Thyroid gland (tissue), 4 donors: ENCODE measurements at regions not wholly inside any gene's neighbourhood (a gene's known extent, or its start where the extent isn't known, plus 50 kb on each side); places are given as distances from the start of the nearest gene placed in this dataset.

Experiments used
- DNase-seq, 2 donors: peaks; one replicate each; pipeline ENCODE4 v3.0.0-alpha.2; 2019
- H3K27ac ChIP-seq, 3 donors: fragments of 200-600 bp; sonication (generic); 1 replicate in 2 of 3; 2 replicates in 1 of 3; pipeline ENCODE4 v1.5.1; 2016 to 2019; ENCODE audit warnings: mild to moderate bottlenecking in 1 of 3, moderate library complexity in 1 of 3
- H3K27me3 ChIP-seq: fragments of 200-600 bp; sonication (generic); one replicate; pipeline ENCODE4 v1.5.1; 2019
- H3K36me3 ChIP-seq, 2 donors: fragments of 200-600 bp; sonication (generic); one replicate each; pipeline ENCODE4 v1.5.1; 2016 to 2019
- H3K4me1 ChIP-seq, 2 donors: fragments of 200-600 bp; sonication (generic); one replicate each; pipeline ENCODE4 v1.5.1; 2017 to 2019
- H3K4me3 ChIP-seq, 3 donors: fragments of 200-600 bp; sonication (generic); replicated peaks in 1 of 3; 1 replicate in 2 of 3; 2 replicates in 1 of 3; pipeline ENCODE4 v1.5.1; 2016; ENCODE audit warnings: mild to moderate bottlenecking in 1 of 3
- H3K9me3 ChIP-seq: fragments of 200-600 bp; sonication (generic); one replicate; pipeline ENCODE4 v1.5.1; 2017
- CTCF ChIP-seq, 6 experiments: fragments of 200-600 bp in 3 of 6; fragments of 450-650 bp in 3 of 6; sonication (generic) in 3 of 6; IDR thresholded peaks; one replicate each; pipeline ENCODE4 v1.5.1; 2016 to 2019; ENCODE audit warnings: antibody characterized with exemption in 6 of 6, mild to moderate bottlenecking in 2 of 6, inconsistent platforms in 1 of 6, moderate library complexity in 1 of 6
- POLR2A ChIP-seq, 2 donors: fragments of 450-650 bp; IDR thresholded peaks; one replicate each; pipeline ENCODE4 v1.6.1; 2017; ENCODE audit warnings: antibody characterized with exemption in 2 of 2, mild to moderate bottlenecking in 2 of 2, moderate library complexity in 1 of 2
- WGBS, 2 donors: methylation state at CpG; one replicate each; pipeline ENCODE4 v1.1.5; 2017; 5-methylcytosine and 5-hydroxymethylcytosine counted together
- intact Hi-C: fragments of 100-400 bp; cut with DNase I; formaldehyde crosslinking; loops from one replicate; pipeline ENCODE4 v1.15.1; 2023

GRCh38 chr2:13533524-13533922, 816.8 kb downstream of the TRIB2 start:
- H3K27ac ChIP-seq, result no peak overlapping the region
- H3K36me3 ChIP-seq, result no peaks in the 10 kb centered on the region
- DNase-seq, result no peak
- H3K4me1 ChIP-seq, result no peaks in the 10 kb centered on the region
- 91% methylated on average over 2 of the region's 2 CpGs for WGBS, 2 donors
- intact Hi-C loops, result no loop called here
- no peaks in the 10 kb centered on the region for H3K9me3 ChIP-seq
- H3K4me3 ChIP-seq, result no peak overlapping the region
- no peaks in the 10 kb centered on the region for H3K27me3 ChIP-seq
- TF ChIP-seq POLR2A (IDR thresholded peaks at IDR 0.05), result no peak
- TF ChIP-seq CTCF (IDR thresholded peaks at IDR 0.05), result no peak

GRCh38 chr2:13536941-13537340, 820.2 kb downstream of the TRIB2 start:
- Histone ChIP-seq H3K4me1 (no peaks in the 10 kb centered on the region), H3K36me3 (no peaks in the 10 kb centered on the region), H3K27ac (no peak overlapping the region), H3K27me3 (no peaks in the 10 kb centered on the region), H3K4me3 (no peak overlapping the region), H3K9me3 (no peaks in the 10 kb centered on the region)
- DNase-seq, result no peak
- TF ChIP-seq CTCF (IDR thresholded peaks at IDR 0.05), result no peak
- TF ChIP-seq POLR2A (IDR thresholded peaks at IDR 0.05), result no peak
- 61 to 84% methylated on average over 6 of the region's 6 CpGs for WGBS, 2 donors
- intact Hi-C loops, result no loop called here

- no peaks in the 10 kb centered on the region for H3K27me3 ChIP-seq
- WGBS, 2 donors, result 80 to 81% methylated on average over 9 of the region's 9 CpGs
- H3K9me3 ChIP-seq, result no peaks in the 10 kb centered on the region
- no peak overlapping the region for H3K27ac ChIP-seq
- intact Hi-C loops, result no loop called here
- no peaks in the 10 kb centered on the region for H3K4me1 ChIP-seq
- H3K36me3 ChIP-seq, result no peaks in the 10 kb centered on the region
- DNase-seq, result no peak
- no peak overlapping the region for H3K4me3 ChIP-seq
- TF ChIP-seq POLR2A (IDR thresholded peaks at IDR 0.05) (no peak), CTCF (IDR thresholded peaks at IDR 0.05) (no peak)
These were observed 821.1 kb downstream of the TRIB2 start for GRCh38 chr2:13537771-13538349.

- TF ChIP-seq CTCF (IDR thresholded peaks at IDR 0.05) (no peak), POLR2A (IDR thresholded peaks at IDR 0.05) (no peak)
- Histone ChIP-seq H3K9me3 (no peaks in the 10 kb centered on the region), H3K4me1 (no peaks in the 10 kb centered on the region), H3K27me3 (no peaks in the 10 kb centered on the region), H3K27ac (no peak overlapping the region), H3K4me3 (no peak overlapping the region), H3K36me3 (no peaks in the 10 kb centered on the region)
- DNase-seq, result no peak
- intact Hi-C loops, result no loop called here
- 61 to 77% methylated on average over 2 of the region's 2 CpGs for WGBS, 2 donors
These were observed 822.6 kb downstream of the TRIB2 start for GRCh38 chr2:13539296-13539695.

- no peak for DNase-seq
- WGBS, 2 donors, result 81 to 86% methylated on average over 6 of the region's 6 CpGs
- Histone ChIP-seq H3K9me3 (no peaks in the 10 kb centered on the region), H3K4me1 (no peaks in the 10 kb centered on the region), H3K27me3 (no peaks in the 10 kb centered on the region), H3K36me3 (no peaks in the 10 kb centered on the region), H3K27ac (no peak overlapping the region), H3K4me3 (no peak overlapping the region)
- TF ChIP-seq POLR2A (IDR thresholded peaks at IDR 0.05) (no peak), CTCF (IDR thresholded peaks at IDR 0.05) (no peak)
- intact Hi-C loops, result no loop called here
These were observed 825.3 kb downstream of the TRIB2 start for GRCh38 chr2:13542061-13542460.
